Neural cell (in vitro differentiated cells): ENCODE measurements at regions not wholly inside any gene's neighbourhood (a gene's known extent, or its start where the extent isn't known, plus 50 kb on each side); places are given as distances from the start of the nearest gene placed in this dataset.

Source experiments
- H2AFZ ChIP-seq: fragments of 200-600, 300-800 bp; sonication (generic), shearing (Covaris generic); 2 replicates; pipeline ENCODE4 v1.6.0; 2014; ENCODE audit warnings: low read depth, mild to moderate bottlenecking, antibody characterized with exemption, low read length, moderate library complexity
- H3F3A ChIP-seq: fragments of 200-600 bp; shearing (Covaris generic); 2 replicates; pipeline ENCODE4 v1.6.1; 2016; ENCODE audit warnings: mild to moderate bottlenecking, moderate library complexity, mixed read lengths, antibody characterized with exemption, low read length; ENCODE audit not compliant: insufficient read depth, poor library complexity, severe bottlenecking
- H3K27ac ChIP-seq: fragments of 200-600, 300-800 bp; sonication (generic), shearing (Covaris generic); 2 replicates; pipeline ENCODE4 v1.5.1; 2014; ENCODE audit warnings: mild to moderate bottlenecking, low read length, moderate library complexity
- H3K27me3 ChIP-seq: fragments of 300-800, 200-600 bp; sonication (generic), shearing (Covaris generic); 2 replicates; pipeline ENCODE4 v1.6.0; 2014; ENCODE audit warnings: mild to moderate bottlenecking, low read depth, low read length, moderate library complexity; ENCODE audit not compliant: insufficient read depth
- H3K36me3 ChIP-seq: fragments of 300-800, 200-600 bp; sonication (generic), shearing (Covaris generic); 2 replicates; pipeline ENCODE4 v1.5.1; 2014; ENCODE audit warnings: mild to moderate bottlenecking, antibody characterized with exemption, low read length, moderate library complexity; ENCODE audit not compliant: insufficient read depth
- H3K4me2 ChIP-seq: fragments of 300-800, 200-600 bp; sonication (generic), shearing (Covaris generic); 2 replicates; pipeline ENCODE4 v1.6.0; 2014; ENCODE audit warnings: mild to moderate bottlenecking, low read length
- H3K4me3 ChIP-seq: fragments of 300-800, 200-600 bp; sonication (generic), shearing (Covaris generic); 2 replicates; pipeline ENCODE4 v1.5.1; 2014; ENCODE audit warnings: mild to moderate bottlenecking, low read length, moderate library complexity
- H3K79me2 ChIP-seq: fragments of 200-600 bp; shearing (Covaris generic); replicated peaks from 2 replicates; pipeline ENCODE4 v1.6.0; 2014; ENCODE audit warnings: mild to moderate bottlenecking, low read length, moderate library complexity; ENCODE audit not compliant: insufficient read depth
- H3K9ac ChIP-seq: fragments of 300-800, 200-600 bp; sonication (generic), shearing (Covaris generic); 2 replicates; pipeline ENCODE4 v1.6.1; 2016; ENCODE audit warnings: mild to moderate bottlenecking, low read length, mixed read lengths
- H3K9me2 ChIP-seq: fragments of 200-600 bp; shearing (Covaris generic); 2 replicates; pipeline ENCODE4 v1.6.1; 2016; ENCODE audit warnings: mild to moderate bottlenecking, low read length, mixed read lengths; ENCODE audit not compliant: insufficient read depth
- H3K9me3 ChIP-seq: fragments of 200-600, 300-800 bp; sonication (generic), shearing (Covaris generic); 2 replicates; pipeline ENCODE4 v1.6.1; 2016; ENCODE audit warnings: mild to moderate bottlenecking, mixed run types, low read length, moderate library complexity, mixed read lengths
- H4K20me1 ChIP-seq: fragments of 200-600 bp; shearing (Covaris generic); 2 replicates; pipeline ENCODE4 v1.6.1; 2016; ENCODE audit warnings: mild to moderate bottlenecking, mixed run types; ENCODE audit not compliant: insufficient read depth
- EP300 ChIP-seq: fragments of 450-650 bp; conservative IDR thresholded peaks from 2 replicates; pipeline ENCODE4 v1.6.1; 2014; ENCODE audit warnings: antibody characterized with exemption, mild to moderate bottlenecking, moderate library complexity; ENCODE audit not compliant: poor library complexity, severe bottlenecking
- MXI1 ChIP-seq: fragments of 450-650 bp; conservative IDR thresholded peaks from 2 replicates; pipeline ENCODE4 v1.6.1; 2014; ENCODE audit warnings: antibody characterized with exemption, mild to moderate bottlenecking; ENCODE audit not compliant: poor library complexity, severe bottlenecking
- POLR2AphosphoS5 ChIP-seq: IDR thresholded peaks from 2 replicates; pipeline ENCODE4 v1.6.1; 2012
- RAD21 ChIP-seq: fragments of 450-650 bp; conservative IDR thresholded peaks from 2 replicates; pipeline ENCODE4 v1.6.1; 2014; ENCODE audit warnings: antibody characterized with exemption, mild to moderate bottlenecking, moderate library complexity
- SMC3 ChIP-seq: fragments of 450-650 bp; conservative IDR thresholded peaks from 2 replicates; pipeline ENCODE4 v1.6.1; 2014; ENCODE audit warnings: antibody characterized with exemption, mild to moderate bottlenecking, moderate library complexity; ENCODE audit not compliant: poor library complexity
- TAF1 ChIP-seq: IDR thresholded peaks from 2 replicates; pipeline ENCODE4 v1.6.1; 2012; ENCODE audit warnings: low read depth
- TF ChIP-seq, protein P1 (sequence below): fragments of 450-650 bp; IDR thresholded peaks from 2 replicates; pipeline ENCODE4 v1.5.1; 2014; ENCODE audit warnings: antibody characterized with exemption, mild to moderate bottlenecking, moderate library complexity; ENCODE audit not compliant: poor library complexity, severe bottlenecking

DNA sequence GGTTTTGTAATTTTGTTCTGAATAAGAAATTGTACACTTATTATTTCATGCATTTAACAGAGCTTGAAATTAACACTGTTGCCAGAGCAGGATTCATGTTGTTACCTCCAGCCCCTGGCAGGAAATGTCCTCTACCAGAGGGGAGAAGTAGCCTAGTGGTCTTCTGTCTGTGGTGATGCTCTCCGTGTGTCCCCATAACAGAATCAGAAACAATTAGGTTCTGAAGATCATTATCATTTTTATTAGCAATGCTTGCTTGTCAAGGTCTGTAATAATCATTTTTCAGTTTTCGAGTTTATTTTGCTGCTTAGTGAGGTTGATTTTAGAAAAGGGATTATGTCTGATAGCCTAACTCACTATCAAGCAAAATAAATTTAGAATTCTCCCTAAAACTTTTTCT, 116.6 kb upstream of the CNTNAP5 start:
- Histone ChIP-seq H3K79me2 (no peaks in the 10 kb centered on the region), H4K20me1 (no peaks in the 10 kb centered on the region), H3F3A (no peaks in the 10 kb centered on the region), H3K9ac (no peak overlapping the region), H3K36me3 (no peaks in the 10 kb centered on the region), H3K9me2 (no peaks in the 10 kb centered on the region), H3K27me3 (no peaks in the 10 kb centered on the region), H3K4me3 (no peak overlapping the region), H3K27ac (no peak overlapping the region), H3K9me3 (no peaks in the 10 kb centered on the region), H3K4me2 (no peak overlapping the region), H2AFZ (no peak overlapping the region)
- TF ChIP-seq RAD21 = no peak
- no peak for TF ChIP-seq TAF1
- TF ChIP-seq, protein P1, sequence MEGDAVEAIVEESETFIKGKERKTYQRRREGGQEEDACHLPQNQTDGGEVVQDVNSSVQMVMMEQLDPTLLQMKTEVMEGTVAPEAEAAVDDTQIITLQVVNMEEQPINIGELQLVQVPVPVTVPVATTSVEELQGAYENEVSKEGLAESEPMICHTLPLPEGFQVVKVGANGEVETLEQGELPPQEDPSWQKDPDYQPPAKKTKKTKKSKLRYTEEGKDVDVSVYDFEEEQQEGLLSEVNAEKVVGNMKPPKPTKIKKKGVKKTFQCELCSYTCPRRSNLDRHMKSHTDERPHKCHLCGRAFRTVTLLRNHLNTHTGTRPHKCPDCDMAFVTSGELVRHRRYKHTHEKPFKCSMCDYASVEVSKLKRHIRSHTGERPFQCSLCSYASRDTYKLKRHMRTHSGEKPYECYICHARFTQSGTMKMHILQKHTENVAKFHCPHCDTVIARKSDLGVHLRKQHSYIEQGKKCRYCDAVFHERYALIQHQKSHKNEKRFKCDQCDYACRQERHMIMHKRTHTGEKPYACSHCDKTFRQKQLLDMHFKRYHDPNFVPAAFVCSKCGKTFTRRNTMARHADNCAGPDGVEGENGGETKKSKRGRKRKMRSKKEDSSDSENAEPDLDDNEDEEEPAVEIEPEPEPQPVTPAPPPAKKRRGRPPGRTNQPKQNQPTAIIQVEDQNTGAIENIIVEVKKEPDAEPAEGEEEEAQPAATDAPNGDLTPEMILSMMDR = no peak
- TF ChIP-seq MXI1 = no peak

DNA sequence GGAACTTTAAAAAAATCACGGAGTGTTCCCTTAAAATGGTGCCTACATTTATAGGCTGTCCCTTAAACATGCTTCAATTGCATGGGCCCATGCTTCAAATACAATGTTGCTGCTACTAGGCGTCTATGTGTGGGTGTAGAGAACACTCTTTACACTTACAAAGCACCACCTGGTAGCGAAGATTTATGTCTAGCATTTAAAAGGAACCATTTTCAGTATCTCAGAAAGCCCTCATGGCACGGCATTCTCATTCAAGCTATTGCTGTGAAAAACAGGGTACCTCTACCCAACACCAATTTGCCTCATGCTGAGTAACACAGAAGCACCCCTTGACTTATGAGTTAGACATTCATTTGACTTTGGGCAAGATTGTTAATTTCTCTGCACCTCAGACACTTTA, 112.9 kb upstream of the CNTNAP5 start:
- H3K27ac ChIP-seq = no peak overlapping the region
- no peaks in the 10 kb centered on the region for H4K20me1 ChIP-seq
- H3K9me3 ChIP-seq = no peaks in the 10 kb centered on the region
- H3K9ac ChIP-seq = no peak overlapping the region
- H3K79me2 ChIP-seq = no peaks in the 10 kb centered on the region
- no peak overlapping the region for H2AFZ ChIP-seq
- no peaks in the 10 kb centered on the region for H3K36me3 ChIP-seq
- no peaks in the 10 kb centered on the region for H3K9me2 ChIP-seq
- no peak overlapping the region for H3K4me2 ChIP-seq
- no peak overlapping the region for H3K4me3 ChIP-seq
- no peaks in the 10 kb centered on the region for H3K27me3 ChIP-seq
- H3F3A ChIP-seq = no peaks in the 10 kb centered on the region
- TF ChIP-seq TAF1 (no peak), MXI1 (no peak), SMC3 (no peak), EP300 (no peak)
- TF ChIP-seq, protein P1 = no peak

GRCh38 chr2:123913143-123913735, 111.8 kb upstream of the CNTNAP5 start:
- Histone ChIP-seq H3K27me3 (no peaks in the 10 kb centered on the region), H4K20me1 (no peaks in the 10 kb centered on the region), H3K9me2 (no peaks in the 10 kb centered on the region), H3K4me3 (no peak overlapping the region), H3K36me3 (no peaks in the 10 kb centered on the region), H2AFZ (no peak overlapping the region), H3K9ac (no peak overlapping the region), H3K4me2 (no peak overlapping the region), H3K79me2 (no peaks in the 10 kb centered on the region), H3F3A (no peaks in the 10 kb centered on the region), H3K27ac (no peak overlapping the region), H3K9me3 (no peaks in the 10 kb centered on the region)
- TF ChIP-seq SMC3 (no peak), POLR2AphosphoS5 (no peak)
